ENCODE measurements at regions not wholly inside any gene's neighbourhood (a gene's known extent, or its start where the extent isn't known, plus 50 kb on each side); places are given as distances from the start of the nearest gene placed in this dataset.

DNA sequence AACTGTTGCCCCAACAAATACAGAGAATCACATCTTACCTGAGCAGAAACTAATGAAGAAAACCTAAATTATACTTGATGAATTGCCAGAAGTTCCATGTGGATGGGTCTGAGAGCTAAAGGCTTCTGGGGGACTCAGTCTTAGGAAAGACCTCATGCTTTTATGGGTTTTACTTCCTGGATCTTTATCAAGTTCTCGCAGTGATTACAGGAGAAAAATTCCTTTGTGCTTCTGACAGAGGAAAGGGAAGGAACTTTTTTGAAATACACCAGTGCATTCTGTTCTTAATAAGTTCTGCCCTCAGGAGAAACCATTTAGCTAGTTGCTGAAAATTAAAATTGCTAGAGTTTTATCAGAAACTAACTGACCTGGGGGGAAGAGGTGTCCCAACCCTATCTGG, 203.9 kb upstream of the KITLG start:
- Histone ChIP-seq H2AFZ (ENCODE audit: low read length) (no peak overlapping the region), H3K9ac (ENCODE audit: low read length) (no peak overlapping the region), H3K36me3 (replicated peaks; ENCODE audit: insufficient read depth, low read length) (no peaks in the 10 kb centered on the region), H4K20me1 (ENCODE audit: insufficient read depth, low read length) (no peaks in the 10 kb centered on the region), H3K4me2 (ENCODE audit: low read depth, low read length) (no peak overlapping the region), H3K27ac (ENCODE audit: low read length) (no peak overlapping the region), H3K4me3 (ENCODE audit: low read length) (no peak overlapping the region), H3K9me2 (replicated peaks; ENCODE audit: insufficient read depth, low read length) (no peaks in the 10 kb centered on the region), H3K9me3 (replicated peaks; ENCODE audit: insufficient read depth, low read length) (no peaks in the 10 kb centered on the region), H3F3A (ENCODE audit: insufficient read depth, low read length) (no peaks in the 10 kb centered on the region), H3K4me1 (ENCODE audit: low read length) (no peaks in the 10 kb centered on the region), H3K79me2 (ENCODE audit: low read length) (no peaks in the 10 kb centered on the region), H3K27me3 (replicated peaks; ENCODE audit: insufficient read depth, low read length) (no peaks in the 10 kb centered on the region)
- TF ChIP-seq, protein P1, sequence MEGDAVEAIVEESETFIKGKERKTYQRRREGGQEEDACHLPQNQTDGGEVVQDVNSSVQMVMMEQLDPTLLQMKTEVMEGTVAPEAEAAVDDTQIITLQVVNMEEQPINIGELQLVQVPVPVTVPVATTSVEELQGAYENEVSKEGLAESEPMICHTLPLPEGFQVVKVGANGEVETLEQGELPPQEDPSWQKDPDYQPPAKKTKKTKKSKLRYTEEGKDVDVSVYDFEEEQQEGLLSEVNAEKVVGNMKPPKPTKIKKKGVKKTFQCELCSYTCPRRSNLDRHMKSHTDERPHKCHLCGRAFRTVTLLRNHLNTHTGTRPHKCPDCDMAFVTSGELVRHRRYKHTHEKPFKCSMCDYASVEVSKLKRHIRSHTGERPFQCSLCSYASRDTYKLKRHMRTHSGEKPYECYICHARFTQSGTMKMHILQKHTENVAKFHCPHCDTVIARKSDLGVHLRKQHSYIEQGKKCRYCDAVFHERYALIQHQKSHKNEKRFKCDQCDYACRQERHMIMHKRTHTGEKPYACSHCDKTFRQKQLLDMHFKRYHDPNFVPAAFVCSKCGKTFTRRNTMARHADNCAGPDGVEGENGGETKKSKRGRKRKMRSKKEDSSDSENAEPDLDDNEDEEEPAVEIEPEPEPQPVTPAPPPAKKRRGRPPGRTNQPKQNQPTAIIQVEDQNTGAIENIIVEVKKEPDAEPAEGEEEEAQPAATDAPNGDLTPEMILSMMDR (IDR thresholded peaks at IDR 0.05; ENCODE audit: low read length), result no peak
- no peak for TF ChIP-seq EZH2phosphoT487 (IDR thresholded peaks at IDR 0.05; ENCODE audit: low read length)
- TF ChIP-seq EZH2 (optimal IDR thresholded peaks at IDR 0.05; ENCODE audit: low read depth, low read length), result no peak
- no peak for DNase-seq

DNA sequence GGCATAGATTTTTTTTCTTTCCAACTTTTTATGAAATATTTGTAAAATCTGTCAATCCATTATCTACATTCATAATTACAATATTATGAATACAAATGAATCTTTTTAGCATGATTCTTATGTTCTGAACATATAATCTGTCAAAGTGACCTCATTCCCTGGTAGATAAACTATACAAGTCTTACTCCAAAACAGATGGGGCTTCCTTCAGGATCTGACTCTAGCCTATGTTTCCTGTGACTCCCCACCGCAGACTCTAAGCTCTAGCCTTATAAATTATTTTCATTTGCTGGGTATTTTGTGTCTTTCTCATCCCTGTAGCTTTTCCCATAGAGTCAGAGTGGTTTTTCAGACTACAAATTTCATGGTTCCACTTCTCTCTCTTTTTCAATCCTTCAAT, 202.1 kb upstream of the KITLG start:
- no peaks in the 10 kb centered on the region for H3K79me2 ChIP-seq (ENCODE audit: low read length)
- H2AFZ ChIP-seq (ENCODE audit: low read length), result no peak overlapping the region
- H3K4me2 ChIP-seq (ENCODE audit: low read depth, low read length), result no peak overlapping the region
- TF ChIP-seq EZH2 (optimal IDR thresholded peaks at IDR 0.05; ENCODE audit: low read depth, low read length), result no peak
- TF ChIP-seq, protein P1 (IDR thresholded peaks at IDR 0.05; ENCODE audit: low read length), result no peak
- TF ChIP-seq EZH2phosphoT487 (IDR thresholded peaks at IDR 0.05; ENCODE audit: low read length), result no peak
- H3K9me2 ChIP-seq (replicated peaks; ENCODE audit: insufficient read depth, low read length), result no peaks in the 10 kb centered on the region
- H3K27ac ChIP-seq (ENCODE audit: low read length), result no peak overlapping the region
- H3K27me3 ChIP-seq (replicated peaks; ENCODE audit: insufficient read depth, low read length), result no peaks in the 10 kb centered on the region
- no peak for DNase-seq
- H4K20me1 ChIP-seq (ENCODE audit: insufficient read depth, low read length), result no peaks in the 10 kb centered on the region
- no peaks in the 10 kb centered on the region for H3F3A ChIP-seq (ENCODE audit: insufficient read depth, low read length)
- H3K36me3 ChIP-seq (replicated peaks; ENCODE audit: insufficient read depth, low read length), result no peaks in the 10 kb centered on the region
- H3K9ac ChIP-seq (ENCODE audit: low read length), result no peak overlapping the region
- H3K4me1 ChIP-seq (ENCODE audit: low read length), result no peaks in the 10 kb centered on the region
- H3K4me3 ChIP-seq (ENCODE audit: low read length), result no peak overlapping the region
- no peaks in the 10 kb centered on the region for H3K9me3 ChIP-seq (replicated peaks; ENCODE audit: insufficient read depth, low read length)

DNA sequence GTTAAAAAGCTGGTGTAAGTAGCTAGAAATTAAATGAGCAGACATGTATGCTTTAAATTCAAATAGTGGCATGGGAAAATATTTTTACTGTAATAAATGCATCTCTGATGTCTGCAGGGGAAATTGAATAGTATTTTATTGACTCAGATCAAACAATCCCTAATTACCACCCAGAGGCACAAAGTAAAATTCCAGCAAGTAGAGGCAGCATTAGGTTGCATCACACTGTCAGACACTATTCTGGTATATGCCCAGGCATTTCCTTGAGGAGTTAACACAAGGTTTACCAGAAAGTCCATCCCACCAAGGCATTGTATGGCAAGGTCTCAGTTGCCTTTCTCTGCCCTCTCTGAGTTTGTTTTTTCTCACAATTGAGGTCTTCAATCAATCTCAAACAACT, 201.6 kb upstream of the KITLG start:
- H3K9ac ChIP-seq (ENCODE audit: low read length), result no peak overlapping the region
- H3K4me2 ChIP-seq (ENCODE audit: low read depth, low read length), result no peak overlapping the region
- no peak overlapping the region for H3K4me3 ChIP-seq (ENCODE audit: low read length)
- no peaks in the 10 kb centered on the region for H3K27me3 ChIP-seq (replicated peaks; ENCODE audit: insufficient read depth, low read length)
- no peaks in the 10 kb centered on the region for H3K79me2 ChIP-seq (ENCODE audit: low read length)
- H3K9me2 ChIP-seq (replicated peaks; ENCODE audit: insufficient read depth, low read length), result no peaks in the 10 kb centered on the region
- H2AFZ ChIP-seq (ENCODE audit: low read length), result no peak overlapping the region
- H3K9me3 ChIP-seq (replicated peaks; ENCODE audit: insufficient read depth, low read length), result no peaks in the 10 kb centered on the region
- DNase-seq, result no peak
- H3K36me3 ChIP-seq (replicated peaks; ENCODE audit: insufficient read depth, low read length), result no peaks in the 10 kb centered on the region
- H3K27ac ChIP-seq (ENCODE audit: low read length), result no peak overlapping the region
- H3K4me1 ChIP-seq (ENCODE audit: low read length), result no peaks in the 10 kb centered on the region
- TF ChIP-seq EZH2 (optimal IDR thresholded peaks at IDR 0.05; ENCODE audit: low read depth, low read length) (no peak), EZH2phosphoT487 (IDR thresholded peaks at IDR 0.05; ENCODE audit: low read length) (no peak)
- TF ChIP-seq, protein P1 (IDR thresholded peaks at IDR 0.05; ENCODE audit: low read length), result no peak
- no peaks in the 10 kb centered on the region for H4K20me1 ChIP-seq (ENCODE audit: insufficient read depth, low read length)
- H3F3A ChIP-seq (ENCODE audit: insufficient read depth, low read length), result no peaks in the 10 kb centered on the region

Measured in MM.1S (cell line).